Suppressor macrophage (primary cell): ENCODE measurements at regions not wholly inside any gene's neighbourhood (a gene's known extent, or its start where the extent isn't known, plus 50 kb on each side); places are given as distances from the start of the nearest gene placed in this dataset.

Experiments used
- DNase-seq, 4 experiments: peaks; one replicate each; pipeline ENCODE4 v3.0.0-alpha.2; 2020 to 2022

DNA sequence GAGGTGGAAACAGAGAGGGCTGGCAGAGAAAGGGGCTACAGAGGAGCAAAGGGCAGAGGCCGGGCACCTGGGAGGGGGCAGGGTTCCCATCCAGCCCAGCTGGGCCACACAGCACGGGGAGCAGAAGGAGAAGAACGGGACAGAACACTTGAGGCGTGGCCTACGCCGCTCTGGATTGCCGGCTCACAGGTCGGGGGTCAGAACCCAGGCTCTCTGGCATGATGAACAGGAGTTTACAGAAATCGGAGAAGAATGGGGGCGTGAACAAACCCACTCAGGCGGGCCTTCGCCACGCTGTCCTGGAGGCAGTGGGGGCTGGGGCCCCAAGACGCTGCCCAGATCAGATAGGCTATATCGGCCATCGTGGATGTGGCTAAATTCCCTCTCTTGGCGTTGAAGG, 362.2 kb upstream of the SHH start:
- DNase-seq, result no peak

DNA sequence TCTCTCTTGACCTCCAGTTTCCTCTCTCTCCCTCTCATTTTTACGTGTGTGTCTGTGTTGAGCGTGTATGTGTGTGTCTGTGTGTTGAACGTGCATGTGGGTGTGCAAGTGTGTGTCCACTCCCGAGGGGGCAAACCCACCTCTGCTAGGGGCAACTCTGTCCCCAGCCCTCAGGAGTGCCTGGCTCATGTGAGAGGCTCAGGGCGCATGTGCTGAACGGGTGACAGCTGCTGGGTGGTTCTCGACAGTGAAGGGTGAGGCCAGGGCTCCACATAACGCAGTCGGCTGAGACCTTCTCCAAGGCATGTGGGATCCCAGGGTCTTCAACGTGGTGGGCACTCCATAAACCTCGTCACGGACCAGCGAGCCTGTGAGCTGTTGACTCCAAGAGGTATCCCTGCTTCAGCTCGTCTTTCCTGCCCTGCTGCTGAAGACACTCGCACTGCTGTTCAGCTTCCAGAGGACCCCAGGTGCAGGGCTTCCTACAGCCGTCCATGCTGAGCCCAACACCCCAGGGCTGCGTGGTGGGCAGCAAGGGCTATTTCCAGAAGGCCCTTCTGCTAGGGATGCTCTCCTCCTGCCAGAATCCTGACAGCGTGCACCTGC, 361.6 kb upstream of the SHH start:
- no peak for DNase-seq

DNA sequence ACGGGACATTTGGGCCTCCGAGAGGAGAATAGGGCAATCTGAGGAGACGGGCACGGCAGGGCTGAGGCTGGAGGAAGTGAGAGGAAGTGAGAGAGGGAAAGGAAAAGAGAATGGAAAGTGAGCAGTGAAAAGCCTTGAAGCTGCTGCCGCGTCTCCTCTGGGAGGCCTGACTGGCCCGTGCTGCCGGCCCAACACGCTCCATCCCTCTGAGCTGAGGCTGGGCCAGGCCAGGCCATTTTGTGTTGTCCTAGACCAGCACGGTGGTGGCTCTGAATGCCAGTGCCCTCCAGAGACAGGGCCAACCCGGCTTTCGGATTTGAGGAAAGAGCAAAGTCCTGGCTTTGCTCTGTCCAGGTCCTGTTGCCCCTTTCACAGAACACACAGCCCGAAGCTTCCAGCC, 361.1 kb upstream of the SHH start:
- DNase-seq, result no peak

DNA sequence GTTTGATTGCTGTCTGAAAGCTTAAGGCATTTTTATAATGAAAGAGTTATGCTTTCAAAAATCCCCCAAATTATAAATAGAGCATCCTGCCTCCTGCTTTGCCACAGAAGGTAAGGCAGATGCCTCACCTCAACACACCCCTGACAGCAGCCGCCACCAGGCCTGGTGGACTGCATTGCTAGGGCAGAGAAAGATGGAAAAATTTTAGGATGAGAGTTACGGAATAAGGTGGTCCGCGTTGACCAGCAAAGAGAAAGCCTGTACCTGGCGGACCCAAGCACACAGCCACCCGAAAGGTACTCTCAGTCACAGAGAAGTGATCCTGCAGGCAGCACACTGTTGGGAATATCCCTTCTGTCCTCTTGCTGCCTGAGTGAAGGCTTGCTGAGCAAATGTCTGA, 360.4 kb upstream of the SHH start:
- DNase-seq, result no peak

DNA sequence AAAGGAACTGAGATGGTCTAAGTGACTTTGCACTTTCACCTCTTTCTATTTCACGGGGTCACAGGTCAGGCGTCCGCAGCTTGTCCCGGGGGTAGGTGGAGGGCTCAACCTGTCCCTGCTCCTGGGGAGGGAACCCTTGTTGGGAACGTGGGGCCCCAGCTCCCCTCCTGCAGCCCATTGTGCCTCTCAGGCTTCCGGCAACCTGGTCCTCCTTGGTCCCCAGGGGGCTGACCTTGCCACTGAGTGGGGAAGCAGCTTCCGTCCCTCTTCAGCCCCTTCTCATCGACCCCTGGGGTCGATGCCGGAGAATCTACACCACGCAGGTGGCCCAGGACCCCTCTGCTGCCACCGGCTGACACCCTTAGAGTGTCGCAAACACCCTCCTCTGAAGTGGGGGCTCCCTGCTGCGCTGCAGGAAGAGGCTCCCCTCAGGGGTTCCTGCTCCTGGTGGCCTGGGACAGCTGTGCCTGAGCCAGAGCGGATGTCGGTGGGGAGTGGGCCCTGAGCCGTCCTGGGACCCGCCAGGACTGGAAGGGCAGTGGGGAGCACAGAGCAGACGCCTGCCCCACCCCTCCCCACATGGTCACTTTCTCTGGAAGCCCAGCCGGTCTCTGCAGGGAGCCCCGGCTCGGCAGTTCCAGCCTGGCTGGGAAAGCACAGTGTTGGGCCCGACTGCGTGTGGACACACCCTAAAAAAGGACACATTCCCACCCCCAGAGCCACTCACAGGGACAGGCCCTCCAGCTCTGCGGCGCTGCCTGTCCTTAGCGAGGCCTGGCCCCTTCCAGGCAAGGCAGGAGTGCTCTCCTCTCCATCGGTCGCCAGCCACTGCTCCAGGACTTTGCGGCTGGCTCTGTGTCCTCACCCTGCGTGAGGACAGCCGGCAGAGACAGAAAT, 357.5 kb upstream of the SHH start:
- no peak for DNase-seq

DNA sequence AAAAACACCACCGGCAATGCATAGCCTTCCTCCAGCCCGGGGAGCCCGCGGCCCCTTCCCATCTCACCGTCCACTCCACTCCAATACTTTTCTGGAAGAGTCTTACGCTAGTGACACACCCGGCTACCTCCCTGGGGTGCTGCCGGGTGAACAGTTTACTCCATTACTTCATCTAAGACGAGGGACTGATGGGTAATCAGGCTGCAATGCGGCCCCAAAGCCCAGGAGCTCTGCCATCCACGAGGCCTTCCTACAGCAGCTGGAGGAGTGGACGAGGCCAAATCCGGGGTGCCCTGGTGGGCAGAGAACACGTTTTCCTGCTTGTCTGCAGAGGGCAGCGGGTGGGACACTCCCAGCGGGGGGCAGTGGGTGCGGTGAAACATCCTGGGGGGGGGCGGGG, 356.2 kb upstream of the SHH start:
- no peak for DNase-seq

DNA sequence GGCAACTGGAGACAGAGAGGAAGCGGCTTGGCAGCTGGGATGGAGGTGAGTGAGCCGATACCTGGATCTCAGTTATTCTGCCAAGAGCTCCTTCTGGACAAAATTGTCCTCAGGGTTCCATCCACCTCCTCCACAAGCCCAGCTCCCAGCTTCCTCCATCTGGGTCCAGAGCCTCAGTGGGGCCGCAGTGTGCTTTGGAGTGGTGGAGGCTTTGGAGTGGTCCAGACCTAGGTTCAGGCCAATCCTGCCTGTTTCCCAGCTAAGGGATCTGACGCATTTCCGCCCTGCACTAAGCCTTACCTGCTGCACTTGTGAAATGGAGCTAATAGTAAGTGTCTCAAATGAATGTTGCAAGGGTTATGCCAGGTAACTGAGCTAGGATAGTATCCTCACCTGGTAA, 355.7 kb upstream of the SHH start:
- DNase-seq, result no peak

DNA sequence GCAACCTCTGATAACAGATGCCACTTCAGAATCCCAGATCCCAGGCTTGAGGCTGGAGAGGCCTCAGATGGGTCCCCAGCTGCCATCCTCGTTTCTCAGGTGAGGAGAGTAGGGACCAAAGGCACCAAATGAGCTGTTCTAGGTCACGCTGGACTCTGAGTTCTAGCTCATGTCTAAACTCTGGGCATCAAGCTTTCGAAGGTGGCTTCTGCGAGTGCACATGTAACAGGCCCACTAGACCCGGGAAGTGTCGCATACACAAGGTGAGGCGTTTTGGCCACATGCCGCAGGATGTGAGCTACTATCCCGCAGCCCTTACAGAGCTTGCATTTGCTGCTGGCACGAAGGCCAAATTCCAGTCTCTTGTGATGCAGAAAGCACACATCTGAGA, 355.1 kb upstream of the SHH start:
- DNase-seq, result no peak

DNA sequence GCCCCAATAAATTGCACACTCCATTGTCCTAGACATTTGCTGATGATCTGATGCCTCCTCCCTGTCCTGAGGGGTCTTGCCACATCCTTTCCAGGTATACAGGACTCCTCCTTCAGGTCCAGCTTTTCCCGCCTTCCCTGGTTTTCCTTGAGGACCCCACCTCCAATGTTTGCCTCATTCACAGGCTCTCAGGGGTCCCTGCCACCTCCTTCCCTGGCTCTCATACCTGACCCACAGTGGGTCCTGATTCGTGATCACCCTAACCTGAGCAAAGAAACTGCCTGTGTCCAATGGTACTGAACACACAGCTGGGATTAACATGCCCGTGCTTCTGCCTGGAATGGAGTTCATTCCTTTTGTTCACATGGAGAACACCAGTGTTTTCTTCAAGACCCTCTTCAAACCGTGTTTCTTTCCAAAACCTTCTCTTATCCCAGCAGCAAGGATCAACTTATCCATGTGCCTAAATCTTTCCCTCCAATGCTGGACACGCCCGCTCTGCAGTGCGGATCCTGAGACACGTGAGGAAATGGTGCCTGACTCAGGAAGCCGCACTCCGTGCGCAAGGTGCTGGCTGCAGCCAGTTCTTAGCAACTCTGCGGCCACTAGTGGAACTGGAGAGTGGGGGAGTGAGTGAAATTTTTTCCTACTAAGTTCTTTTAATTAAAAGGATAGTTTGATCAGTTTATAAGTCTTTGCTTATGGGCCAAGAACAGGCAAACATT, 354.6 kb upstream of the SHH start:
- no peak for DNase-seq

DNA sequence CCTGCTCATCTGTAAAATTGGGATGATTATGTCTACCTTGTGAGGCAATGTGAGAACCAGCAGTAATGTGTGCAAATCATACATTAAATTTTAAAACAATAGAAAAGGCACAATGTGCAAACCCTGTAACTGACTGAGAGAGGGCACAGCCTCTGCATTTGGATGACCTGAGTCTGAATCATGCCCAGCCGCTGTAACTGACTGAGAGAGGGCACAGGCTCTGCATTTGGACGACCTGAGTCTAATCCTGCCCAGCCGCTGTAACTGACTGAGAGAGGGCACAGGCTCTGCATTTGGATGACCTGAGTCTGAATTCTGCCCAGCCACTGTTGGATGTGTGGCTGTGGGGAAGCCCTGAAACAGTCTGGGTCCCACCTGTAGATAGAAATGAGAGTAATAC, 351.5 kb upstream of the SHH start:
- DNase-seq, result no peak

DNA sequence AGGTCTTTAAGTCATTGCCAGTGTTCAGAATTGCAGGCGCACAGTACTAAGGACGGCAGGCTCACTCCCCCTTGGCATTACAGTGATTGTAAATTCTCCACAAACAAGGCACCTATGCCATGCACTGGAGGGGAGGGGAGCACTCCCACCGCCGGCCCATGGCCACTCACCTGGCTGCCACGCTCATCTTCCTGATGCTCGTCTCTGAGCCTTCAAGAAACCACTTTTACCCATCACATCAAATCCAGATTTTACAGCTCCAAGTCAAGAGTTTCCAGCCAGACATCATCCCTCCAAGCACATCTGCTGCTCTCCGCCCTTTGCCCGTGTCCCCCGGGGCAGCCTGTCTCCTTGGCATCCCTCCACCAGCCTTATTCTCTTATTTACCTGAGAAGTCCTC, 350.2 kb upstream of the SHH start:
- no peak for DNase-seq

DNA sequence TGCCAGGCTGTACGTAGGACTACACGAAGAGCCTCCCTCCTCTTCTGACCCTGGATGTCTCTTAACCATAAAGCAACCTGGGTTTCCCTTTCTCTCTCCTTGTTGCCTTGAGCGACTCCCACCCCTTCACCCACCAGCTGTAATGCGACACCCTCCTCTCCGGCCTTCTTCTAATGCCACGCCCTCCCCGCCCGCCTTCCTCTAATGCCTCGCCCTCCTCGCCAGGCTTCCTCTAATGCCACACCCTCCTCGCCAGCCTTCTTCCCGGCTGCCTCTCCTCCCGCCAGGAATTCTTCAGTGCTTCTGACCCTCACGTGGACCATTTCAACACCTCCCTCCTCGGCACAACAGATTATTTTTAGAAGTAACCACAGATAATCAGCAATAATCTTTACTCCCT, 348.5 kb upstream of the SHH start:
- DNase-seq, result no peak

DNA sequence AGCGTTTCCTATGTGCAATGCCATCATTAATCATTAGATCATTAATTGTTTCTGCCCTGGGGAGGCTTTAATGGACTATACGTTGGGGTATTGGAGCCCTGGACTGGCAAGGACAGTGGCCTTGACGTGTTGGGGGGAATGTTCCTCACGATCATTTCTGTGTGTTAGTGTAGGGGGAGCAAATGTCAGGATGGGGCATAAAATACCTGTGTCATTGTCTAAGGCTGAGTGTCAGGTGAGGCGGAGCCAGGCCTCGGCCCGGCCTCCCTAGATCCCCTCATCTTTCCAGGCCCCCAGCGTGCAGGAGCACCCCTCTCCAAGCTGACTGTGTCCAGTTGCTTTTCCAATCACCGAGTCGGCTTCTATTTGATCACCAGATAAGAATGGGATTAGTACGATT, 346.4 kb upstream of the SHH start:
- no peak for DNase-seq

DNA sequence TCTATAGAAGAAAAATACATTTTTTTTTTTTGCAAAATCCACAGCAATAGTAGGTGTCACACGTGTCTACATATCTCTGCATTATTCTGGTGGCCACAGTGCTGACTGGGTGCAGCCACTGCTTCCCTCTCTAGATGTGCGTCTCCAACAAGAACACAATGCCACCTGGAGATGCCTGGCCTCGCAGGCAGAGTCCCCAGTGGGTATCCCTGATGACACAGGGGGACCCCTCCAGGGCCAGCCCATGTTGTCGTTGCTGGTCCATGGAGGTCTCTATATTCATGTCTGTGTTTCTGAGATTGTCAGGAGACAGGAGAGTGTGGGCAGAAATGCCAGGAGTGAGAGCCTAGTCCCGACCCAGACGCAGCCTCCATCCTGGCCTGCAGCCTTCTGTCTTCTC, 345.9 kb upstream of the SHH start:
- DNase-seq, result no peak

DNA sequence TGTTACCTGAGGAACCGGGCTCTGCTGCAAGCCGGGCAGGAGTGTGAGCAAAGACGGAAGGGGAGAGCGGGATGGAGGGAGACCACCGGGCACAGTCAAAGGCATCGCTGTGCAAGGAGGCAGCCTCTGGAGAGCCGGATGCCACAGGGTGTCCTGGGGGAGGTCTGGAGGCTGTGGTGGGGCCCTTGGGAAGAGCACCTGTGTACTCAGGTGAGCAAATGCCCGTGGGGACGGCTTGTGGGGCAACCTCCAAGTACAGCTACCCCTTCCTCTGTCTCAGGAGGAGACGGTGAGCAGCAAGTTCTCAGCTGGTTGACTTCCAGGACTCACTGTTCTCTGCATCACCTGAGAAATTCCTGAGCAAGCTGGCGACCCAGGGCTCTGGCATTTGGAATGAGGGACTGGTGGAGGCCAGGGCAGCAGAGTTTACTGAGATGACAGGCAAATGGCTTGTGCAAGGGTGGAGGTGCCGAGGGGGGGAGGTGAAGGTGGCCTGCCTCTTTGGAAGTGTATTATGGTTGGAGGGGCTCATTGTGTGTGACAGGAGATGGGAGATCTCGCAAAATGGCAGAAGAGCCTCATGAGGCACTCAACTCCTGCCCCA, 345.2 kb upstream of the SHH start:
- no peak for DNase-seq

DNA sequence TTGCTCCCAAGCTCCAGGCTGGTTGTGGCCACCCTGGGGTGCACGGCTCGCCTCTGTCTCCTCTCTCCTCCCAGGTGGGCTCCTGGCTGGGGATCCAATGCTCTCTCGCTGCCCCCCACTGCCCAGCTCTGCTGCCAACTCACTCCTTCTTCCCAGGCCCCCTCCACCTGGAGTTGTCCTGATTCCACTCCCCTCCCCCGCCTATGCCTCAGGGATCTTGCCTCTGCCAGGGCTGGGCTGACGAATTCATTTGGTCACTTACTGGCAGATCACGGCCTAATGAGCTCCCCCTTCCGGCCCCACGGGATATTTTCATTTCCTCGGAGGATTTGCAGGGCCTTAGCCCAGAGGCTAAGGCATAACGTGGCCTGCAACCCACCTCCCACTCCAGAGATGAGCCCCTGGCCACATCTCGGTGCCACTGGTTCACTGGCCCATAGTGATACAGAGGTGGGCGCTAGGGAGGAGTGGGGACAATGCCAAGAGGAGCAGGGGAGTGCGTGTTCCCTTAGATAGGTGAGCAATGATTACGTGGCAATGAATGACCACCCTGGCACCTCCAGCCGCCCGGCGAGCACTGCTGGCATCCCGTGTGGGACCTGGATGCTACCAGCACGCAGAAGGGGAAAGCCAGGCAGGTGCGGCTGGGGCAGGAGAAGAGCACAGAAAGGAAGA, 344.6 kb upstream of the SHH start:
- DNase-seq, result peak in 2 of 4 experiments; percentile 7 to 32

DNA sequence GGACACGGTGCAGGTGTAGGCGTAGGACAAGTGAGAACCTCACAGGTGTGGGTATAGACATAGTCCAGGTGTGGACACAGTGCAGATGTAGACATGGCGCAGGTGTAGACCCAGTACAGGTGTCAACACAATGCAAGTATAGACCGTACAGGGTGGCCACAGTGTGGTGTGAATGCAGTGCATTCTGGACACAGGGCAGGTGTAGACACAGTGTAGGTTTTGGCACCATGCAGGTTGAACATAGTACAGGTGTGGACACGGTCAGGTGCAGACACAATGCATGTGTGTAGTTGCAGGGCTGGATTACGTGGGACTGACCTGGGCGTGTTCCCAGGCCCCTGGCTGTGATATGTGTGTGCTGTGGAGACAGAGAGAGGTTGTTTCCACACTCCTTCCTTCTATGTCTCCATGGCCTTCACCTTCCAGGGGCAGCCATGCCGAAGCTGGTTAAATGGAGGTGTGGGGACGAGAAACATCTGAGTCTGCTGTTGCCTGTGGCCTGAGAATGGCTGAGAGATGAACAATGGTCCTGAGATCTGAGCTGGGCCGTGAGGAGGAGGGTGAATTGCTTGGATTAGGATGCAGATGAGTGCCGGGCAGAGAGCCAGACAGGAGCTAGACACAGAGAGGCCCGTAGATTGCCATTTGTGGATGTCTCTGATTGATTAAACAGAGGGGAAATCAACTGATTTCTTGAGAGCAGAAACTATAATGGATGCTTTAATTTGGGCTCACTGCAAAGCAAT, 343.9 kb upstream of the SHH start:
- DNase-seq, result no peak

DNA sequence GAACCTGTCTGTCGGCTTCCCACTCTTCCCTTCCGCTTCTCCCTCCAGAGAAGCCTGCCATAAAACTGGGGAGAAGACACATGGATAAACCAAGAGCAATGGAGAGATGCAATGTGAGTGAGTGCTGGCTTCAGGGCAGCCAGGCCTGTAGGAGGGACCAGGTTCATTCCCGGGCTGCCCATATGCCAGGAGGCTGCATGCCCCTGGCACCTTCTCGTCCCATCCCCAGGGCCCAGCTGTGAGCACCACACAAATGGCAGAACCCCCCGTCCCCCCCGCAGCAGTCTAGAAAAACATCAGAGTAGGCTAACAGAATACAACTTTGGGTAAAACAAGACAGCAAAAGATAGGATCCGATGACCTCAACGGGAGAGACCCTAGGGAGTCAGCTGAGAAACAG, 341.3 kb upstream of the SHH start:
- no peak for DNase-seq

DNA sequence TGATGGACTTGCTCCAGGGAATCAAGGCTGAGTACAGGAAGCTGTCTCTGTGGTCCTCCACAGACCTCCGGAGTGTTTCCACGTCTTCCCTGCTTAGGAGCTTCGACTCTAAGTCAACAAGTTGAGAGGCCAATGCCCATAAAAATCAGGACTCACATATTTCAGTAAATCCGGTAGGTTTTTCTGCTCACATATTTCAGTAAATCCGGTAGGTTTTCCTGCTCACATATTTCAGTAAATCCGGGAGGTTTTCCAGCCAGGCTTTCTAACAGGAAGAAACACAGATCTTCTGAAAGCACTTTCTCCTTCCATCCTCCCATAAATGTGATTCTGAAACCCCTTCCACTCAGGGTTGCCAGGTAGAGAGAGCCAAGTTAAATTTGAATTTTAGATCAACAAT, 340.1 kb upstream of the SHH start:
- DNase-seq, result no peak

DNA sequence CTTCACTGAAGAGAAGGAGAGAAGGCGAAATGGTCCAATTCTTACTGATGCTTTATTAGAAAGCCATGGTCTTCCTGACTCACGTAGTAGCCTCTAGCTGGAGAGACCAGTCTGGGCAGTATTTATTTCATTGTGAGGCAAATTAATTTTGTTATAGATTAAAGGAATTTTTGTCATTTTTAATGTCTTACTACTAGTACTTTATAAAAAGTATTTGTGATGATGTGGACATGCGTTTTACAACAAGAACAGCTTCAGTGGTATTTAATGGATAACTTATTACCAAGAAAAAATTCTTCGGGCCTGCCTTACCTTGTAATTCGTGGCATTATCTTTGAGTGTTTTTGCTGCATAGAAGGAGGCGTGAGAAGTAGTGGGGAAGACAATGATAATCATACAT, 339.4 kb upstream of the SHH start:
- DNase-seq, result no peak

DNA sequence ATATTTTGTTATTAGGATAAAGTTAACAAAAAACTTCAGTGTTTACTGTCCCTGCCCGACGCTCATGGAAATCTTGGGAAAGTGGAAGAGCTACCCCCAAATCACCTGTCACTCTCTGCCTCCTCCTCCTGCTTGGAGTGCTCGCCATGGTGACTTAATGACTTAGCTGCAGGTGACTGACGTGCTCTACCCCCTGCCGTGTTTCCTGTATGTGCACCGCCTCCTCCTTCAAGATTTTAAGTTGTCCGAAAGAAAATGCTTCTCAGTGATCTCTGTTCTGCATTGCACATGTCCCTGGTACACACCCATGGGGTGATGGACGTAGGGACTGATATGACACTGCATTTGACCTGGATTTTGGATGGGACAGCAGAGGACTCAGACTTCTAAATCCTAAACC, 338.8 kb upstream of the SHH start:
- DNase-seq, result no peak

DNA sequence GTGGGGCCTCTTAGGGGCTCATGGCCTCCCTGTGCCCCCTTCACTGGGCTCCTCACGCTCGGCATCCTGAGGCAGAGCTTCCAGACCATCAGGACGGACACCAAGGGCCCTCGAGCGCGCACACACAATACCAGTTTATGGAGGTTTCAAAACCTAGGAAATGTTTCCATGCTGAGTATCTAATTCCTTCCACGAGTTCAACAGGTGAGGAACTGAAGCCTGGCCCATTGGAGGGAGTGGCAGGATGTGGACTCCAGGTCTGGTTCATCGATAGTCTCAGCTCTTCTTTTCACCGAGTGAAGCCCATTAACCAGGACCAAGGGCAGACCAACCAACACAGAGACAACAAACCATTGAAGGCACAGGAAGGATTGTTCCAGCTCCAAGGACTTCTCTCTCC, 336.7 kb upstream of the SHH start:
- no peak for DNase-seq
